Heart left ventricle (tissue), 16 donors: ENCODE measurements at regions not wholly inside any gene's neighbourhood (a gene's known extent, or its start where the extent isn't known, plus 50 kb on each side); places are given as distances from the start of the nearest gene placed in this dataset.

ENCODE experiments used
- ATAC-seq, 4 donors: fragments of 200-7000 bp; cut with Tn5 transposase; one replicate each; pipeline ENCODE4 v1.9.1; 2020 to 2022; ENCODE audit warnings: moderate library complexity in 4 of 4, mild to moderate bottlenecking in 3 of 4, moderate number of reproducible peaks in 1 of 4
- DNase-seq, 5 donors: peaks; one replicate each; pipeline ENCODE4 v3.0.0-alpha.2; 2020
- H3K27ac ChIP-seq, 12 donors: fragments of 200-600 bp; sonication (generic) in 4 of 12; one replicate each; pipeline versions ENCODE4 v1.5.0 to v1.8.0; 2016 to 2022; ENCODE audit warnings: mild to moderate bottlenecking in 2 of 12
- H3K27me3 ChIP-seq, 9 donors: fragments of 200-600 bp; sonication (generic) in 2 of 9; one replicate each; pipeline versions ENCODE4 v1.5.1 to v1.8.0; 2016 to 2022; ENCODE audit warnings: mild to moderate bottlenecking in 3 of 9
- H3K36me3 ChIP-seq, 9 donors: fragments of 200-600 bp; sonication (generic) in 2 of 9; one replicate each; pipeline versions ENCODE4 v1.5.0 to v1.8.0; 2018 to 2022; ENCODE audit warnings: mild to moderate bottlenecking in 2 of 9
- H3K4me1 ChIP-seq, 12 donors: fragments of 200-600 bp; sonication (generic) in 4 of 12; one replicate each; pipeline versions ENCODE4 v1.5.0 to v1.8.0; 2016 to 2022; ENCODE audit warnings: mild to moderate bottlenecking in 3 of 12
- H3K4me3 ChIP-seq, 12 donors: fragments of 200-600 bp; sonication (generic) in 4 of 12; one replicate each; pipeline versions ENCODE4 v1.5.0 to v1.8.0; 2017 to 2022; ENCODE audit warnings: mild to moderate bottlenecking in 9 of 12, moderate library complexity in 4 of 12
- H3K9me3 ChIP-seq, 12 donors: fragments of 200-600 bp; sonication (generic) in 4 of 12; one replicate each; pipeline versions ENCODE4 v1.5.0 to v1.8.0; 2016 to 2022; ENCODE audit warnings: mild to moderate bottlenecking in 1 of 12
- CTCF ChIP-seq, 12 donors: fragments of 200-600 bp; sonication (generic) in 4 of 12; IDR thresholded peaks; one replicate each; pipeline versions ENCODE4 v1.5.0 to v1.8.0; 2018 to 2022; ENCODE audit warnings: antibody characterized with exemption in 12 of 12, mild to moderate bottlenecking in 5 of 12
- POLR2A ChIP-seq, 2 donors: fragments of 450-650 bp; IDR thresholded peaks; one replicate each; pipeline ENCODE4 v1.6.1; 2017; ENCODE audit warnings: antibody characterized with exemption in 2 of 2, mild to moderate bottlenecking in 2 of 2, moderate library complexity in 2 of 2
- WGBS, 4 donors: extraction: QIAGEN DNeasy Blood & Tissue Kit in 2 of 4; methylation state at CpG; one replicate each; pipeline versions ENCODE4 v1.1.5 to v1.1.7; 2013 to 2018; 5-methylcytosine and 5-hydroxymethylcytosine counted together
- intact Hi-C, 10 donors: fragments of 100-400 bp; cut with DNase I; formaldehyde crosslinking; loops; one replicate each; pipeline versions ENCODE4 v1.11.1 to v1.14.2; 2022
- donor health status: ischemic (EF 13 %, LVEDD 7.1; RV severe dilation, severe dysfunction).
- donor health status: healthy with polysubstance abuse.
- donor health status: DM: no; HTN: yes; CAD: no.
- donor health status: DM: no; HTN: no; CAD: no.
- donor health status: ischemic (EF 25% LVEDD 6.9; RV normal size, moderate dysfunction).
- donor health status: ischemic (EF 25% LVEDD 5.7; RV mildly dilated, moderate dysfunction).
- donor health status: healthy.
- donor health status: DM: yes; HTN: yes; CAD: no.
- donor health status: ischemic (EF 35%, LVEDD 5.7; RV mildly dilated, moderate dysfunction).
- donor health status: nonischemic (EF 11% LVEDD 7.7; RV severe dilation, severe dysfunction).
- donor health status: DM: yes; HTN: yes; CAD: no.
- donor health status: PGD.
- donor health status: ischemic (EF 29% LVEDD 5.4; RV normal size, mild dysfunction).
- donor health status: nonischemic (EF 23%, LVEDD 6.1; RV moderate dilation, normal function).

DNA sequence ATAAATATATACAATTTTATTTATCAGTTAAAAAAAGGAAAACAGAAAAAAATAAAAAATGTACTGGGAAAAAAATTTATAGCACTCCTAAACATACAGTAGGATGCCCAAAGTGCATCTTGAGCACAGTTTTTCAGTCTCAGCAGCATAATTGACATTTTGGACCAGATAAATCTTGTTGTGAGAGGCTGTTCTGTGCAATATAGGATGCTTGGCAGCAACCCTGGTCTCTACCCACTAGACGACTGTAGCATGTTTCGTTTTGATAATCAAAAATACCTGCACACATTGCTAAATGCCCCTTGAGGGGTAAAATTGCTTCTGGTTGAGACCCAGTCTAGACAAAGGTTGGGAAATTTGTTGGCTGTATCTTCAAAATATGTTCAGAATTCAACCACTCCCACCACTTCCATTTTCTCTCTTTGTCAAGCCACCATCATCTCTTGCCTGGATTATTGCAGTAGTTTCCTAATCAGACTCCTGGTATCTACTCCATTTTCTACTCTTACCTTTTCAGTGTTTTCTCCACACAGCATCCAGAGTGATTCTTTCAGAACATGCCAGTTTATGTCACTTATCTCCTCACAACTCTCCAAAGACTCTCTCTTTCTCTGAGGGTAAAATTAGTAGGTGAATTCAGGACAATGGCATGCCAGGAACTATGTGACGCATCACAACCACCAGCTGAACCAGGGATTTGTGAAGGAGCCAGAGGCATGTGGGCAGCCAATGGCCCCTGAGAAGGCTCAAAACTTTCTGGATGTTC lies 91.4 kb downstream of the GPR85 start:
- Histone ChIP-seq H3K36me3 (no peaks in the 10 kb centered on the region), H3K27ac (peak overlapping the region; percentile 61 to 96 (median 86)), H3K9me3 (peaks cover 0 to 11% (median 0%) of the 10 kb centered on the region in 12 donors), H3K4me3 (peak overlapping the region; percentile 2 to 57 (median 40)), H3K4me1 (peaks cover 0 to 8% (median 0%) of the 10 kb centered on the region in 12 donors), H3K27me3 (no peaks in the 10 kb centered on the region)
- intact Hi-C loops = loop anchor here in 1 of 10 donors (5.0 kb wide), 1 partner anchor 428 kb away; no protein-coding TSS in a partner anchor
- WGBS, 4 donors = 45 to 60% (median 53%) methylated on average over 3 of the region's 3 CpGs
- TF ChIP-seq CTCF (IDR thresholded peaks at IDR 0.05) (no peak), POLR2A (IDR thresholded peaks at IDR 0.05) (peak in 1 of 2 donors; percentile 42)
- DNase-seq (peak in 4 of 5 donors; percentile 50 to 69 (median 63)), ATAC-seq (peak; percentile 92 to 97 (median 94))

DNA sequence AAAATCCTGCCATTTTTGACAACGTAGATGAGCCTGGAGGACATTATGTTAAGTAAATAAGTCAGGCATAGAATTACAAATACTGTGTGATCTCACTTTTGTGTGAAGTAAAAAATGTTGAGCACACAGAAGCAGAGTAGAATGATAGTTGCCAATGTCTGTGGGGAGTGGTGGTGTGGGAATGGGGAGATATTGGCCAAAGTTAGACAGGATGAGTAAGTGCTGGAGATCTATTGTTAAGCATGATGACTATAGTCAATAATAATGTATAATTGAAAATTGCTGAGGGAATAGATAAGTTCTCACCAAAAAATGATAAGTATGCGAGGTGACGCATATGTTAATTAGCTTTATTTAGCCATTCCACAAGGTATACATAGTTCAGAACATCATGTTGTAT lies 92.0 kb downstream of the GPR85 start:
- intact Hi-C loops = loop anchor here in 1 of 10 donors (5.0 kb wide), 1 partner anchor 427 kb away; no protein-coding TSS in a partner anchor
- H3K9me3 ChIP-seq = peaks cover 0 to 11% (median 0%) of the 10 kb centered on the region in 12 donors
- no peaks in the 10 kb centered on the region for H3K36me3 ChIP-seq
- H3K4me3 ChIP-seq = peak overlapping the region; percentile 2 to 57 (median 40)
- ATAC-seq (peak in 3 of 4 donors; percentile 16 to 38 (median 34)), DNase-seq (no peak)
- H3K4me1 ChIP-seq = peaks cover 0 to 11% (median 0%) of the 10 kb centered on the region in 12 donors
- H3K27ac ChIP-seq = peak overlapping the region; percentile 61 to 96 (median 86)
- TF ChIP-seq CTCF (IDR thresholded peaks at IDR 0.05) (no peak), POLR2A (IDR thresholded peaks at IDR 0.05) (no peak)
- 59 to 71% (median 65%) methylated on average over 3 of the region's 3 CpGs for WGBS, 4 donors
- H3K27me3 ChIP-seq = no peaks in the 10 kb centered on the region

DNA sequence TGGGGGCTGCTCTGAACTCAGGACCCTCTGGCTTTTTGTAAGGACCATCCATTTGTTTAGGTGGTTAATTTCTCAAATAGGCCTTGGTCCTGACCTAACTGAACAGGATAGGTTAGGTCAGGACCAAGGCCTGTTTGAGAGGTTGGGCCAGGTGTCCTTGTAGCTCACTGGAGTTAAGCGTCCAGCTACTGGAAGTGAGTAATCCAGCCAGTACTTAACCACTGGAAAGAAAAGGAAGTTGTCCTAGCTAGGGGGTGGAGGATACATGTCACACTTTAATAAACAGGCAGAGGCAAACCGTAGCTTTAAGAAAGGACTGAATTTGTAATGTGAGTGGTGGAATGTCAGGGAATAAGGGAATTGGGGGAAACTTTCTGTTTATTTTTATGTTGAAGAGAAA lies 96.0 kb downstream of the GPR85 start:
- H3K27ac ChIP-seq = peak overlapping the region; percentile 4 to 96 (median 58)
- peaks cover 0 to 9% (median 0%) of the 10 kb centered on the region in 12 donors for H3K4me1 ChIP-seq
- H3K4me3 ChIP-seq = no peak overlapping the region
- H3K36me3 ChIP-seq = no peaks in the 10 kb centered on the region
- H3K27me3 ChIP-seq = no peaks in the 10 kb centered on the region
- peak in 1 of 5 donors; percentile 47 for DNase-seq
- peaks cover 0 to 11% (median 0%) of the 10 kb centered on the region in 12 donors for H3K9me3 ChIP-seq
- peak in 3 of 4 donors; percentile 13 to 58 (median 38) for ATAC-seq
- intact Hi-C loops = no loop called here
- TF ChIP-seq CTCF (IDR thresholded peaks at IDR 0.05) = no peak
- TF ChIP-seq POLR2A (IDR thresholded peaks at IDR 0.05) = no peak
- WGBS, 4 donors = 22 to 39% (median 32%) methylated on average over 2 of the region's 2 CpGs

GRCh38 chr7:112989531-112989930 lies 97.1 kb downstream of the GPR85 start:
- H3K9me3 ChIP-seq = peaks cover 0 to 11% (median 0%) of the 10 kb centered on the region in 12 donors
- H3K27me3 ChIP-seq = no peaks in the 10 kb centered on the region
- intact Hi-C loops = loop anchor here in 1 of 10 donors (10.0 kb wide), 1 partner anchor 415 kb away; no protein-coding TSS in a partner anchor
- no peaks in the 10 kb centered on the region for H3K36me3 ChIP-seq
- H3K4me1 ChIP-seq = peaks cover 0 to 9% (median 0%) of the 10 kb centered on the region in 12 donors
- no peak overlapping the region for H3K4me3 ChIP-seq
- H3K27ac ChIP-seq = peak overlapping the region in 9 of 12 donors; percentile 17 to 96 (median 64)
- DNase-seq (no peak), ATAC-seq (no peak)
- TF ChIP-seq CTCF (IDR thresholded peaks at IDR 0.05) = no peak
- TF ChIP-seq POLR2A (IDR thresholded peaks at IDR 0.05) = no peak
